HS-27A (cell line): ENCODE measurements at regions not wholly inside any gene's neighbourhood (a gene's known extent, or its start where the extent isn't known, plus 50 kb on each side); places are given as distances from the start of the nearest gene placed in this dataset.
"Not testable (repeated sequence)": the region's sequence is repeated elsewhere in the genome, so short reads cannot be mapped to it uniquely, and the experiment has no call there.

Source experiments
- DNase-seq: peaks from one replicate; pipeline ENCODE4 v3.0.0-alpha.2; 2012; ENCODE audit warnings: low read depth, missing footprints

GRCh38 chr2:149709496-149710263 is 122.1 kb upstream of the MMADHC start:
- no peak for DNase-seq

GRCh38 chr2:149703281-149703680 is 115.7 kb upstream of the MMADHC start:
- no peak for DNase-seq

GRCh38 chr2:149702571-149702970 is 115.0 kb upstream of the MMADHC start:
- no peak for DNase-seq

- no peak for DNase-seq
These were observed 113.7 kb upstream of the MMADHC start for GRCh38 chr2:149701241-149701640.

GRCh38 chr2:149692961-149693396 is 105.4 kb upstream of the MMADHC start:
- peak; percentile 35 for DNase-seq

- DNase-seq = no peak
These were observed 103.2 kb upstream of the MMADHC start for GRCh38 chr2:149690825-149691224.

GRCh38 chr2:149687052-149687427 is 99.5 kb upstream of the MMADHC start:
- DNase-seq = no peak

GRCh38 chr2:149686136-149687051 is 98.8 kb upstream of the MMADHC start:
- no peak for DNase-seq

- not testable (repeated sequence) for DNase-seq
These were observed 97.8 kb upstream of the MMADHC start for GRCh38 chr2:149685401-149685800.

- DNase-seq = no peak
These were observed 91.7 kb upstream of the MMADHC start for GRCh38 chr2:149679286-149679685.

GRCh38 chr2:149677416-149677815 is 89.8 kb upstream of the MMADHC start:
- no peak for DNase-seq

GRCh38 chr2:149670086-149670485 is 82.5 kb upstream of the MMADHC start:
- no peak for DNase-seq

GRCh38 chr2:149666809-149667320 is 79.3 kb upstream of the MMADHC start:
- no peak for DNase-seq

- no peak for DNase-seq
These were observed 77.3 kb upstream of the MMADHC start for GRCh38 chr2:149664896-149665295.

GRCh38 chr2:149662556-149662955 is 75.0 kb upstream of the MMADHC start:
- no peak for DNase-seq

- peak; percentile 62 for DNase-seq
These were observed 74.3 kb upstream of the MMADHC start for GRCh38 chr2:149661844-149662243.

- DNase-seq = no peak
These were observed 71.0 kb upstream of the MMADHC start for GRCh38 chr2:149658553-149658952.

- no peak for DNase-seq
These were observed 69.9 kb upstream of the MMADHC start for GRCh38 chr2:149657401-149658040.

GRCh38 chr2:149656996-149657395 is 69.4 kb upstream of the MMADHC start:
- DNase-seq = no peak

GRCh38 chr2:149653831-149654445 is 66.4 kb upstream of the MMADHC start:
- no peak for DNase-seq

GRCh38 chr2:149652926-149653325 is 65.4 kb upstream of the MMADHC start:
- DNase-seq = no peak

GRCh38 chr2:149652526-149652925 is 65.0 kb upstream of the MMADHC start:
- no peak for DNase-seq
